GM12878 (cell line): ENCODE measurements at regions not wholly inside any gene's neighbourhood (a gene's known extent, or its start where the extent isn't known, plus 50 kb on each side); places are given as distances from the start of the nearest gene placed in this dataset.

Experiments used
- ATAC-seq: fragments of 200-7000 bp; cut with Tn5 transposase; 3 replicates; pipeline ENCODE4 v1.9.1; 2020; ENCODE audit warnings: mild to moderate bottlenecking, moderate library complexity
- BruUV-seq: library from RNA; stranded (reverse); fragments of 400-500 nt; replicated peaks from 2 replicates; lab custom pipeline; 2021; lab: Mats Ljungman, UMichigan
- CTCF ChIA-PET: fragments of 300-600 bp; sonication (Branson Sonifier 250); formaldehyde crosslinking; extraction: SDS; loops from one replicate; lab custom pipeline; 2021; ENCODE audit warnings: inconsistent platforms; lab: Yijun Ruan, JAX
- POLR2A ChIA-PET: fragments of 350-600 bp; formaldehyde crosslinking; extraction: SDS; loops from one replicate; lab custom pipeline; 2021; ENCODE audit warnings: inconsistent platforms; lab: Charles Lee
- RAD21 ChIA-PET: fragments of 300-600 bp; sonication (Branson Sonifier 250); formaldehyde crosslinking; loops from one replicate; lab custom pipeline; 2023; ENCODE audit warnings: antibody characterized with exemption; ENCODE audit not compliant: unreplicated experiment; lab: Charles Lee
- SMC1A ChIA-PET: fragments of 300-600 bp; sonication (Branson Sonifier 250); formaldehyde crosslinking; loops from one replicate; lab custom pipeline; 2023; ENCODE audit not compliant: unreplicated experiment, uncharacterized antibody; lab: Charles Lee
- DNase-seq: peaks from one replicate; pipeline ENCODE4 v3.0.0-alpha.2; 2011; ENCODE audit warnings: low read depth, low spot score
- FAIRE-seq: peaks from 3 replicates; lab custom pipeline; 2011; peaks lifted over from hg19 to GRCh38; lab: Jason Lieb, UNC
- H2AFZ ChIP-seq: 2 replicates; pipeline ENCODE4 v1.6.0; 2011; ENCODE audit warnings: low read depth, low read length, control low read depth; ENCODE audit not compliant: control insufficient read depth
- H3K27ac ChIP-seq: 2 replicates; pipeline ENCODE4 v1.5.1; 2011; ENCODE audit warnings: control low read depth; ENCODE audit not compliant: control insufficient read depth, insufficient read depth
- H3K27me3 ChIP-seq, 2 experiments: replicated peaks in 1 of 2; 2 replicates each; pipeline versions ENCODE4 v1.6.0 to v1.6.1; 2011; ENCODE audit warnings: low read length in 1 of 2; ENCODE audit not compliant: control insufficient read depth in 2 of 2, insufficient read depth in 2 of 2
- H3K36me3 ChIP-seq, 2 experiments: 2 replicates each; pipeline ENCODE4 v1.5.1; 2011; ENCODE audit warnings: low read length in 1 of 2; ENCODE audit not compliant: control insufficient read depth in 2 of 2, insufficient read depth in 2 of 2
- H3K4me1 ChIP-seq: 2 replicates; pipeline ENCODE4 v1.6.1; 2011; ENCODE audit warnings: mild to moderate bottlenecking, low read length, moderate library complexity, mixed read lengths; ENCODE audit not compliant: control insufficient read depth, insufficient read depth
- H3K4me2 ChIP-seq: 2 replicates; pipeline ENCODE4 v1.6.0; 2011; ENCODE audit warnings: control low read depth; ENCODE audit not compliant: control insufficient read depth, insufficient read depth
- H3K4me3 ChIP-seq: fragments of 200-600 bp; sonication (generic); 2 replicates; pipeline ENCODE4 v1.5.1; 2016
- H3K79me2 ChIP-seq: 2 replicates; pipeline ENCODE4 v1.6.0; 2011; ENCODE audit warnings: low read length; ENCODE audit not compliant: control insufficient read depth, insufficient read depth
- H3K9ac ChIP-seq: 2 replicates; pipeline ENCODE4 v1.8.0; 2011; ENCODE audit warnings: low read length, control low read depth, mixed read lengths; ENCODE audit not compliant: control insufficient read depth, insufficient read depth
- H3K9me3 ChIP-seq: replicated peaks from 3 replicates; pipeline ENCODE4 v1.5.1; 2011; ENCODE audit warnings: mild to moderate bottlenecking, low read length; ENCODE audit not compliant: control insufficient read depth, insufficient read depth
- H4K20me1 ChIP-seq: 2 replicates; pipeline ENCODE4 v1.6.0; 2011; ENCODE audit not compliant: control insufficient read depth, insufficient read depth
- CREM ChIP-seq: IDR thresholded peaks from 2 replicates; pipeline ENCODE4 v1.6.1; 2014; ENCODE audit warnings: antibody characterized with exemption, low read depth
- E2F4 ChIP-seq: IDR thresholded peaks from 2 replicates; pipeline ENCODE4 v1.6.1; 2012; ENCODE audit warnings: low read depth, low read length, improper control_type of control experiment
- EZH2 ChIP-seq: IDR thresholded peaks from 2 replicates; pipeline ENCODE4 v1.6.1; 2012; ENCODE audit warnings: low read depth, mild to moderate bottlenecking, control low read depth, inconsistent platforms, low read length, borderline replicate concordance; ENCODE audit not compliant: control insufficient read depth
- KDM1A ChIP-seq: fragments of 200-600 bp; sonication (generic); IDR thresholded peaks from 2 replicates; pipeline ENCODE4 v1.6.1; 2016; ENCODE audit warnings: borderline replicate concordance
- MTA3 ChIP-seq: IDR thresholded peaks from 2 replicates; pipeline ENCODE4 v1.6.1; 2012; ENCODE audit warnings: low read length, inconsistent platforms, borderline replicate concordance
- NBN ChIP-seq: fragments of 450-650 bp; IDR thresholded peaks from 2 replicates; pipeline ENCODE4 v1.6.1; 2016
- NRF1 ChIP-seq: conservative IDR thresholded peaks from 2 replicates; pipeline ENCODE4 v1.6.1; 2011; ENCODE audit warnings: mild to moderate bottlenecking, low read depth, low read length, improper control_type of control experiment
- POU2F2 ChIP-seq: IDR thresholded peaks from 3 replicates; pipeline ENCODE4 v1.6.1; 2011; ENCODE audit warnings: low read depth, mild to moderate bottlenecking, low read length, borderline replicate concordance
- SIN3A ChIP-seq: IDR thresholded peaks from 2 replicates; pipeline ENCODE4 v1.6.1; 2012; ENCODE audit warnings: low read depth, low read length, improper control_type of control experiment
- TBL1XR1 ChIP-seq: IDR thresholded peaks from 2 replicates; pipeline ENCODE4 v1.6.1; 2012; ENCODE audit warnings: low read depth, low read length, improper control_type of control experiment
- YBX1 ChIP-seq: fragments of 450-650 bp; IDR thresholded peaks from 2 replicates; pipeline ENCODE4 v1.6.1; 2016; ENCODE audit warnings: antibody characterized with exemption
- ZNF384 ChIP-seq: IDR thresholded peaks from 2 replicates; pipeline ENCODE4 v1.6.1; 2012; ENCODE audit warnings: low read depth, mild to moderate bottlenecking, low read length, improper control_type of control experiment, borderline replicate concordance
- ZNF592 ChIP-seq: fragments of 450-650 bp; IDR thresholded peaks from 2 replicates; pipeline ENCODE4 v1.6.1; 2017; ENCODE audit warnings: mild to moderate bottlenecking, moderate library complexity
- WGBS: methylation state at CpG from one replicate; pipeline ENCODE4 v1.1.6; 2016; ENCODE audit warnings: low lambda C conversion rate; ENCODE audit not compliant: insufficient replicate concordance, insufficient coverage; ENCODE audit errors: missing lambda C conversion rate; 5-methylcytosine and 5-hydroxymethylcytosine counted together
- in situ Hi-C: fragments of 300-500 bp; cut with MboI; formaldehyde crosslinking; loops from 9 replicates; pipeline ENCODE4 v1.14.3; 2018; ENCODE audit warnings: mixed read lengths
- intact Hi-C: fragments of 100-400 bp; cut with micrococcal nuclease; formaldehyde crosslinking; loops from one replicate; pipeline ENCODE4 v1.14.2; 2022; ENCODE audit not compliant: unreplicated experiment
- TF ChIP-seq, protein P1 (sequence below): IDR thresholded peaks from 2 replicates; pipeline ENCODE4 v1.6.1; 2012; ENCODE audit warnings: mild to moderate bottlenecking, low read depth, low read length
- TF ChIP-seq, protein P2 (sequence below): fragments of 450-650 bp; IDR thresholded peaks from 2 replicates; pipeline ENCODE4 v1.6.1; 2017; ENCODE audit warnings: low read depth, mild to moderate bottlenecking, moderate library complexity

- H2AFZ ChIP-seq: no peak overlapping the region
- ChIA-PET RAD21 (interaction anchor here (1.1 kb wide), 1 partner anchor 9 kb away, joined by 3 read pairs; no protein-coding TSS in a partner anchor), POLR2A (no interaction called here), SMC1A (no interaction called here), CTCF (no interaction called here)
- H3K9ac ChIP-seq: no peak overlapping the region
- FAIRE-seq (no peak), ATAC-seq (no peak), DNase-seq (no peak)
- no peak overlapping the region for H3K4me3 ChIP-seq
- no peaks in the 10 kb centered on the region for H3K4me1 ChIP-seq
- in situ Hi-C loops (no loop called here), intact Hi-C loops (no loop called here)
- no peak overlapping the region for H3K27ac ChIP-seq
- H3K27me3 ChIP-seq: no peaks in the 10 kb centered on the region
- H3K79me2 ChIP-seq: no peaks in the 10 kb centered on the region
- WGBS: 29% methylated on average over 5 of the region's 5 CpGs
- no peaks in the 10 kb centered on the region for H3K9me3 ChIP-seq
- no peaks in the 10 kb centered on the region for H4K20me1 ChIP-seq
- no peak overlapping the region for H3K4me2 ChIP-seq
- no peaks in the 10 kb centered on the region for H3K36me3 ChIP-seq
- no TSS peak for BruUV-seq
- TF ChIP-seq TBL1XR1: no peak
- TF ChIP-seq KDM1A: no peak
- TF ChIP-seq ZNF592: no peak
- TF ChIP-seq SIN3A: no peak
- TF ChIP-seq, protein P1, sequence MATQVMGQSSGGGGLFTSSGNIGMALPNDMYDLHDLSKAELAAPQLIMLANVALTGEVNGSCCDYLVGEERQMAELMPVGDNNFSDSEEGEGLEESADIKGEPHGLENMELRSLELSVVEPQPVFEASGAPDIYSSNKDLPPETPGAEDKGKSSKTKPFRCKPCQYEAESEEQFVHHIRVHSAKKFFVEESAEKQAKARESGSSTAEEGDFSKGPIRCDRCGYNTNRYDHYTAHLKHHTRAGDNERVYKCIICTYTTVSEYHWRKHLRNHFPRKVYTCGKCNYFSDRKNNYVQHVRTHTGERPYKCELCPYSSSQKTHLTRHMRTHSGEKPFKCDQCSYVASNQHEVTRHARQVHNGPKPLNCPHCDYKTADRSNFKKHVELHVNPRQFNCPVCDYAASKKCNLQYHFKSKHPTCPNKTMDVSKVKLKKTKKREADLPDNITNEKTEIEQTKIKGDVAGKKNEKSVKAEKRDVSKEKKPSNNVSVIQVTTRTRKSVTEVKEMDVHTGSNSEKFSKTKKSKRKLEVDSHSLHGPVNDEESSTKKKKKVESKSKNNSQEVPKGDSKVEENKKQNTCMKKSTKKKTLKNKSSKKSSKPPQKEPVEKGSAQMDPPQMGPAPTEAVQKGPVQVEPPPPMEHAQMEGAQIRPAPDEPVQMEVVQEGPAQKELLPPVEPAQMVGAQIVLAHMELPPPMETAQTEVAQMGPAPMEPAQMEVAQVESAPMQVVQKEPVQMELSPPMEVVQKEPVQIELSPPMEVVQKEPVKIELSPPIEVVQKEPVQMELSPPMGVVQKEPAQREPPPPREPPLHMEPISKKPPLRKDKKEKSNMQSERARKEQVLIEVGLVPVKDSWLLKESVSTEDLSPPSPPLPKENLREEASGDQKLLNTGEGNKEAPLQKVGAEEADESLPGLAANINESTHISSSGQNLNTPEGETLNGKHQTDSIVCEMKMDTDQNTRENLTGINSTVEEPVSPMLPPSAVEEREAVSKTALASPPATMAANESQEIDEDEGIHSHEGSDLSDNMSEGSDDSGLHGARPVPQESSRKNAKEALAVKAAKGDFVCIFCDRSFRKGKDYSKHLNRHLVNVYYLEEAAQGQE: no peak
- no peak for TF ChIP-seq NBN
- no peak for TF ChIP-seq ZNF384
- TF ChIP-seq, protein P2, sequence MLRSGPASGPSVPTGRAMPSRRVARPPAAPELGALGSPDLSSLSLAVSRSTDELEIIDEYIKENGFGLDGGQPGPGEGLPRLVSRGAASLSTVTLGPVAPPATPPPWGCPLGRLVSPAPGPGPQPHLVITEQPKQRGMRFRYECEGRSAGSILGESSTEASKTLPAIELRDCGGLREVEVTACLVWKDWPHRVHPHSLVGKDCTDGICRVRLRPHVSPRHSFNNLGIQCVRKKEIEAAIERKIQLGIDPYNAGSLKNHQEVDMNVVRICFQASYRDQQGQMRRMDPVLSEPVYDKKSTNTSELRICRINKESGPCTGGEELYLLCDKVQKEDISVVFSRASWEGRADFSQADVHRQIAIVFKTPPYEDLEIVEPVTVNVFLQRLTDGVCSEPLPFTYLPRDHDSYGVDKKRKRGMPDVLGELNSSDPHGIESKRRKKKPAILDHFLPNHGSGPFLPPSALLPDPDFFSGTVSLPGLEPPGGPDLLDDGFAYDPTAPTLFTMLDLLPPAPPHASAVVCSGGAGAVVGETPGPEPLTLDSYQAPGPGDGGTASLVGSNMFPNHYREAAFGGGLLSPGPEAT: no peak
- no peak for TF ChIP-seq NRF1
- no peak for TF ChIP-seq YBX1
- no peak for TF ChIP-seq CREM
- no peak for TF ChIP-seq E2F4
- no peak for TF ChIP-seq EZH2
- TF ChIP-seq MTA3: no peak
- no peak for TF ChIP-seq POU2F2
These were observed 479.3 kb upstream of the NXPH2 start for GRCh38 chr2:139259422-139260051.
